Activated CD4-positive, alpha-beta T cell treated with anti-CD3 and anti-CD28 coated beads, Interleukin-2, amount 10 ng/mL, durations not matched to agents 7 days and 5 days (primary cell): ENCODE measurements at regions not wholly inside any gene's neighbourhood (a gene's known extent, or its start where the extent isn't known, plus 50 kb on each side); places are given as distances from the start of the nearest gene placed in this dataset.

Source experiments
- CTCF ChIA-PET: fragments of 350-600 bp; sonication (Branson Sonifier 250); formaldehyde crosslinking; loops from one replicate; lab custom pipeline; 2021; ENCODE audit warnings: antibody characterized with exemption; lab: Charles Lee
- POLR2A ChIA-PET: fragments of 350-600 bp; sonication (Branson Sonifier 250); formaldehyde crosslinking; loops from one replicate; lab custom pipeline; 2021; ENCODE audit warnings: antibody characterized with exemption; lab: Charles Lee
- DNase-seq: peaks from one replicate; pipeline ENCODE4 v3.0.0-alpha.2; 2020
- H3K27ac Mint-ChIP-seq: one replicate; pipeline ENCODE4 v1.8.0; 2021; ENCODE audit warnings: mild to moderate bottlenecking, moderate library complexity, mixed read lengths
- H3K27me3 Mint-ChIP-seq: one replicate; pipeline ENCODE4 v1.8.0; 2021; ENCODE audit warnings: mixed read lengths
- H3K36me3 Mint-ChIP-seq: one replicate; pipeline ENCODE4 v1.8.0; 2021; ENCODE audit warnings: low read depth, mixed read lengths
- H3K4me1 Mint-ChIP-seq: one replicate; pipeline ENCODE4 v1.8.0; 2021; ENCODE audit warnings: mixed read lengths
- H3K4me3 Mint-ChIP-seq: one replicate; pipeline ENCODE4 v1.8.0; 2021; ENCODE audit warnings: mild to moderate bottlenecking, moderate library complexity, mixed read lengths
- H3K9me3 Mint-ChIP-seq: one replicate; pipeline ENCODE4 v1.8.0; 2021; ENCODE audit warnings: mixed read lengths

- no peak for DNase-seq
- Mint-ChIP-seq H3K9me3 (peaks cover 5% of the 10 kb centered on the region), H3K4me1 (no peaks in the 10 kb centered on the region), H3K27ac (no peak overlapping the region), H3K27me3 (no peaks in the 10 kb centered on the region), H3K36me3 (no peaks in the 10 kb centered on the region), H3K4me3 (no peak overlapping the region)
- POLR2A ChIA-PET, result no interaction called here
- CTCF ChIA-PET, result no interaction called here
These were observed 222.4 kb upstream of the APCDD1 start for GRCh38 chr18:10232062-10232461.

- CTCF ChIA-PET, result no interaction called here
- H3K27me3 Mint-ChIP-seq, result no peaks in the 10 kb centered on the region
- H3K27ac Mint-ChIP-seq, result no peak overlapping the region
These were observed 221.2 kb upstream of the APCDD1 start for GRCh38 chr18:10233082-10233875.

GRCh38 chr18:10234281-10234680, 220.2 kb upstream of the APCDD1 start:
- no peak for DNase-seq
- Mint-ChIP-seq H3K36me3 (no peaks in the 10 kb centered on the region), H3K9me3 (peaks cover 3% of the 10 kb centered on the region), H3K4me1 (no peaks in the 10 kb centered on the region), H3K4me3 (no peak overlapping the region), H3K27ac (no peak overlapping the region), H3K27me3 (no peaks in the 10 kb centered on the region)
- CTCF ChIA-PET, result no interaction called here
- POLR2A ChIA-PET, result no interaction called here

More at GRCh38 chr18:10233082-10233875, 221.2 kb upstream of the APCDD1 start:
- Mint-ChIP-seq H3K9me3 (peaks cover 3% of the 10 kb centered on the region), H3K4me1 (no peaks in the 10 kb centered on the region), H3K4me3 (no peak overlapping the region), H3K36me3 (no peaks in the 10 kb centered on the region)
- no peak for DNase-seq
- POLR2A ChIA-PET, result no interaction called here

GRCh38 chr18:10234912-10235660, 219.3 kb upstream of the APCDD1 start:
- H3K27me3 Mint-ChIP-seq, result no peaks in the 10 kb centered on the region
- no peak overlapping the region for H3K27ac Mint-ChIP-seq
- no peak for DNase-seq
- no peaks in the 10 kb centered on the region for H3K36me3 Mint-ChIP-seq
- H3K4me1 Mint-ChIP-seq, result no peaks in the 10 kb centered on the region
- CTCF ChIA-PET, result no interaction called here
- no peak overlapping the region for H3K4me3 Mint-ChIP-seq
- H3K9me3 Mint-ChIP-seq, result peaks cover 3% of the 10 kb centered on the region
- POLR2A ChIA-PET, result no interaction called here

GRCh38 chr18:10235661-10235952, 218.8 kb upstream of the APCDD1 start:
- Mint-ChIP-seq H3K36me3 (no peaks in the 10 kb centered on the region), H3K27ac (no peak overlapping the region), H3K9me3 (peaks cover 3% of the 10 kb centered on the region), H3K27me3 (no peaks in the 10 kb centered on the region), H3K4me1 (no peaks in the 10 kb centered on the region), H3K4me3 (no peak overlapping the region)
- ChIA-PET CTCF (no interaction called here), POLR2A (no interaction called here)
- DNase-seq, result no peak

- no peak overlapping the region for H3K27ac Mint-ChIP-seq
- no peak for DNase-seq
- CTCF ChIA-PET, result no interaction called here
- POLR2A ChIA-PET, result no interaction called here
- H3K4me3 Mint-ChIP-seq, result no peak overlapping the region
- H3K9me3 Mint-ChIP-seq, result no peaks in the 10 kb centered on the region
- no peaks in the 10 kb centered on the region for H3K27me3 Mint-ChIP-seq
- H3K36me3 Mint-ChIP-seq, result no peaks in the 10 kb centered on the region
- H3K4me1 Mint-ChIP-seq, result no peaks in the 10 kb centered on the region
These were observed 215.3 kb upstream of the APCDD1 start for GRCh38 chr18:10239103-10239502.

GRCh38 chr18:10239991-10240634, 214.3 kb upstream of the APCDD1 start:
- H3K27ac Mint-ChIP-seq, result no peak overlapping the region
- H3K9me3 Mint-ChIP-seq, result no peaks in the 10 kb centered on the region
- no peak for DNase-seq
- no peaks in the 10 kb centered on the region for H3K27me3 Mint-ChIP-seq
- H3K36me3 Mint-ChIP-seq, result no peaks in the 10 kb centered on the region
- H3K4me1 Mint-ChIP-seq, result no peaks in the 10 kb centered on the region
- H3K4me3 Mint-ChIP-seq, result no peak overlapping the region
- CTCF ChIA-PET, result interaction anchor here (1.4 kb wide), 1 partner anchor 10 kb away, joined by 3 read pairs; no protein-coding TSS in a partner anchor
- POLR2A ChIA-PET, result no interaction called here

GRCh38 chr18:10240973-10241372, 213.5 kb upstream of the APCDD1 start:
- H3K9me3 Mint-ChIP-seq, result no peaks in the 10 kb centered on the region
- no peak overlapping the region for H3K4me3 Mint-ChIP-seq
- no peak overlapping the region for H3K27ac Mint-ChIP-seq
- H3K4me1 Mint-ChIP-seq, result no peaks in the 10 kb centered on the region
- no peaks in the 10 kb centered on the region for H3K27me3 Mint-ChIP-seq
- no peaks in the 10 kb centered on the region for H3K36me3 Mint-ChIP-seq
- CTCF ChIA-PET, result interaction anchor here (1.4 kb wide), 1 partner anchor 9 kb away, joined by 3 read pairs; no protein-coding TSS in a partner anchor
- no peak for DNase-seq
- POLR2A ChIA-PET, result no interaction called here

- Mint-ChIP-seq H3K4me1 (no peaks in the 10 kb centered on the region), H3K27ac (no peak overlapping the region), H3K9me3 (no peaks in the 10 kb centered on the region), H3K4me3 (no peak overlapping the region), H3K27me3 (no peaks in the 10 kb centered on the region), H3K36me3 (no peaks in the 10 kb centered on the region)
- CTCF ChIA-PET, result no interaction called here
- no peak for DNase-seq
- POLR2A ChIA-PET, result no interaction called here
These were observed 212.9 kb upstream of the APCDD1 start for GRCh38 chr18:10241579-10241978.

- no peaks in the 10 kb centered on the region for H3K4me1 Mint-ChIP-seq
- H3K36me3 Mint-ChIP-seq, result no peaks in the 10 kb centered on the region
- H3K4me3 Mint-ChIP-seq, result no peak overlapping the region
- ChIA-PET CTCF (no interaction called here), POLR2A (no interaction called here)
- no peak for DNase-seq
- H3K27me3 Mint-ChIP-seq, result no peaks in the 10 kb centered on the region
- no peaks in the 10 kb centered on the region for H3K9me3 Mint-ChIP-seq
- no peak overlapping the region for H3K27ac Mint-ChIP-seq
These were observed 211.3 kb upstream of the APCDD1 start for GRCh38 chr18:10242936-10243680.

GRCh38 chr18:10244341-10244740, 210.1 kb upstream of the APCDD1 start:
- Mint-ChIP-seq H3K36me3 (no peaks in the 10 kb centered on the region), H3K4me1 (no peaks in the 10 kb centered on the region), H3K27ac (no peak overlapping the region), H3K27me3 (no peaks in the 10 kb centered on the region), H3K9me3 (no peaks in the 10 kb centered on the region), H3K4me3 (no peak overlapping the region)
- CTCF ChIA-PET, result no interaction called here
- POLR2A ChIA-PET, result no interaction called here
- DNase-seq, result no peak

GRCh38 chr18:10245031-10245845, 209.2 kb upstream of the APCDD1 start:
- Mint-ChIP-seq H3K36me3 (no peaks in the 10 kb centered on the region), H3K4me3 (no peak overlapping the region), H3K9me3 (no peaks in the 10 kb centered on the region), H3K27ac (no peak overlapping the region), H3K4me1 (no peaks in the 10 kb centered on the region), H3K27me3 (no peaks in the 10 kb centered on the region)
- POLR2A ChIA-PET, result no interaction called here
- CTCF ChIA-PET, result no interaction called here
- DNase-seq, result no peak
